NCI-H2081 (cell line): ENCODE measurements at regions not wholly inside any gene's neighbourhood (a gene's known extent, or its start where the extent isn't known, plus 50 kb on each side); places are given as distances from the start of the nearest gene placed in this dataset.
"Not testable (repeated sequence)": the region's sequence is repeated elsewhere in the genome, so short reads cannot be mapped to it uniquely, and the experiment has no call there.

ENCODE experiments used
- DNase-seq, 2 experiments: peaks; one replicate each; lab custom pipeline; 2025; lab: John Stamatoyannopoulos, UW

DNA sequence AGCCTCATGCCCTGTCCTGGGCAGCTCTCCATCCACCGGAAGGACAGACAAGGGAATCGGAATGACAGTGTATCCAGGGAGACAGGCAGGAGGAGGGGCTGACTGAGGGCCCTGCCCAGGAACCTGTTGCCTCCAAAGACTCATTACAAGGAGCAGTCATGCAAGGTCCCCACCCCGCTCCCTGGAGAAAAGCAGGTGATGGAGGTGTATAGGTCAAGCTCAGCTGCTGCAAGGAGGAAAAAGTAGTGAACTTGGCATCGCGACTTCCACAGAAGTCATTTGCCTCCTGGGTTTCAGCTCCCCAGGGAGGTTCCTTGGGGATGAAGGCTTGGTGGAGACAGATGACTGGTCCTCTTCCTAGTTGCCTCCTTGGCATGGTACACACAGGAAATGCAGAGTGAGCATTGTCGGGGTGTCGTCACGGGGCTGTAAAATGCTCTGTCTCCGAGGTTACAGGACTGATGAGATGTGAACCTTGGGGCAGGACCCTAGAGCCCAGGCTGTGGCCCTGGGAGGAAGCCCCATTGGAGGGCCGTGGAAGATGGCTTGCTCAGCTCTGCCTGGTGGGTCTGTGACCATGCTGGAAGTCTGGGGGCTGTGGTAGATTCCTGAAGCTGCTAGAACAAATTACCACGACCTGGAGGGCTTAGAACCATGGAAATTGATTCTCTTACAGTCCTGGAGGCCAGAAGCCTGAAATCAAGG is 219.6 kb upstream of the C1orf174 start:
- DNase-seq: no peak

DNA sequence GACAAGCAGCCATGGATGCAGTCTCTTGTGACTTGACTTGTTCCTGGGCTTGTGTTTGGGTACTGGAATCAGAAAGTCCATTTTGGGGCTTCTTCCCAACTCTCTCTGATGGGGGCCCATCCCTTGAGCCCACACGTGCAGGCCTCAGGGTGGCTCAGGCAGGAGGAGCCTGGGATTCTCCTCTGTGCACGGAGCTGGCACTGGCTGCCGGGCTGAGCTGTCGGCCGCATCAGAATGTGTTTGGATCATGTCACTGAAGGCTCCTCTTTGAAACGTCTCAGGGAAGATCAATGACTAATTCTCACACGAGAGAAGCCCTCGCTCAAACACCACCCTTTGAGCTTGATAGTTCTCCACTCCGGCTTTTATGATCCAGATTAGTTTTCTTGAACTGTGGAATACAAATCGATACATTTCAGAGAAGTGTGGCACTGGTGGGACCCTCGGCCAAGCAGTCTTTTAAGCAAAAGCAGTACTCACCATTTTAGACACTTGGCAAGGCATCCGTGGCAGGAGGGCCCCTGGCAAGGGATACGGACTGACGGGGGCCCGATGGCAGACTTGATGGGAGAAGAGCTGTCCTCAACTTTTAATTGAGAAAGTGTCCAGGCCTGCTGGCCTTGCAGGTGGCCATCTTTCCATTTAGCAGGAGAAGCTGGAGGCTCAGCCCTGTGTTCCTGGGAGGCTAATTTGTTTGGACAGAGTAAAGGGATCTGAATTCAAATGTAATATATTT is 220.7 kb upstream of the C1orf174 start:
- DNase-seq: no peak

DNA sequence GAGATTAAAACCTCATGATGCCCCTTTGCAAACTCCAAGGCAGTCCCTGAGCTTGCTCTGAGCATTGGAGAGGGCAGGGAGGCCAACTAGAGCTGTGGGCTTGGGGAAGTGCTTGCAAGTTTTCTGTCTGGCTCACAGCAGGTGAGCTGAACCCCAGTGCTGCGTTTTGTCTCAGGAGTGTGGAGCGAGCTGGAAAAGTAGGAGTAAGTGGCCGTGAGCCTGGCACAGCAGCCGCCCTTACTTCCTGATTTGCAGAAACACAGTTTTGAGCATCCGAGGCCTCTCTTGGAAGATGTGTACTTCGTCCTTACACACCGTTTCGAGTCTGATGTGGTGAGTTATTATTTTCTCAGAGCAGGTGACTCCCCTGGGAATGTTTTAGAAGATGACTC is 221.2 kb upstream of the C1orf174 start:
- DNase-seq: no peak

DNA sequence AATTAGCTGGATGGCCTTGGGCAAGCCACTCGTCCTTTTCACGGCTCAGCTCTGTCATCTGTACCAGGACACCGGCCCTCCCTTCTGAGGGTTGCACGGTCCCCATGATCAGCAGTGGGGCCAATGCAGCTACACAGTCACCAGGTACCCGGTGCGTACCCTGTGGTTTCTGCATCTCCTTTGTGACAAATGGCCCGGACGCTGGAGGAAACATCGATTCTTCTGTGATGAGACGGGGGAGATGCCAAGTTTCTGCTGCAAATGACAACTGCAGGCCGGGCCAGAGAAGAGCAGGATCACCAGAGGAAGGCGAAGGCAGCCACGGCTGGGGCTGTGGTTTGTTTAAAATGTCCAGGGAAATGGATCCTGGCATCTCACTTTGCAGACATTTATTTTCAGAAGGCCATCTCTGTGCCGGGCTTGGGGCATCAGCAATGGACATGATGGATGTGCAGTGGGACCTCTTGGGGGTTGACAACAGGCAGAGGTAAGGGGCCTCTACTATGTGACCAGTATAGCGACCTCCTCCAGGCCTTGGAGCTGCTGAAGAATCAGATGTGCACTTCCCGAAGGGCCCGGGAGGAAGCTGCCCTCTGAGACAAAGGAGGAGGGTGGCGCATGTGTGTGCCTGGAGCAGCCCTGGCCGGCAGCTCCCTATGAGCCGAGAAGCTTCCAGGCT is 221.9 kb upstream of the C1orf174 start:
- DNase-seq: no peak

DNA sequence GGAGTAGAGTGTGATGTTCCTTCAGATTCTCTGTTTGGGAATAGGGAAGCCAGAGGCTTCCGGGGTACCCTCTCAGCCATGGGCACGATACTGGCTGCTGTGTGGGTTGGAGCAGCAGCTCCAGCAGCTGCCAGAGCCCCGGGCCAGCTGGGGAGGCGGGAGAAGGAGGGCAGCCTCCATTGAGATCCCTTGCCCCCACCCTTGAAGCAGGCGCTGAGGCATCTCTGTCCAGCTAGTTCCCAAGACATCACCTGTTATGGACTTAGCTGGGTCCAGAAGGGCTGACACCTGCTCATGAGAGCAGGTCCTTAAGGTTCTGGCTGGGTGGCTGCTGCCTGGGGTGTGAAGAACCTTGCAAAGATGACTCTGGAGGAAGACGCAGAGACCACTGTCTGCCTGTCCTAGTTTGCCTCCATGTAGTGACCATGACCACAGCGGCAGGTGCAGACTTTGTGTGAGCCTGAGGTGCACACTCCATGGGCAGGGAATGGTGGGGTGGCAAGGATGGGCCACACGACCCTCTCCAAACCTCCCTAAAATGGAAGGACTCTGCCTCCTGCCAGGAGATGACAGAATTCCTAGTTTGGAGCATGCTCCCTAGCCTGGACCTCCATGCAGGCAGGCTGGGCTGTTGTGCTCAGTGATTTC is 222.6 kb upstream of the C1orf174 start:
- DNase-seq: no peak

DNA sequence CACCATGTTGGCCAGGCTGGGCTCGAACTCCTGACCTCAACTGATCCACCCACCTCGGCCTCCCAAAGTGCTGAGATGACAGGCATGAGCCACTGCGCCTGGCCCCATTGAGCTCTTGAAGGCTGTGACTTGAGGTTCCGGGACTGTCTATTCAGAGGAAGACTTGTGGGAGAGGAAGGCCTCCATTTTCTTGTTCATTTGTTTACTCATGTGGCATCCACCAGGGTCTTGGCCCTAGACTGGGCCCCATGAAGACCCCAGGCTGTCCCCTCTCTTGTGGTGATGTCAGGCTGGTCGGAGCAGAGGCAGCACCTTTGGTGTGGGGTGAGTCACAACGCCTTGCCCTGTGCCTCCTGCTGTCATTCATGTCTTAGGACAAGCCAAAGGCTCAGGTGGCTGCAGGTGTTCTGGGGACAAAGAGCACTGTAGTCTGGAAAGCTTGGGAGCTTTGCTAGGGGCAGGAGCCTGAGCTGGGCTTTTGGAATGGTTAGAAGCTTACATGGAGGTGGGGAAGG is 224.6 kb upstream of the C1orf174 start:
- no peak for DNase-seq

DNA sequence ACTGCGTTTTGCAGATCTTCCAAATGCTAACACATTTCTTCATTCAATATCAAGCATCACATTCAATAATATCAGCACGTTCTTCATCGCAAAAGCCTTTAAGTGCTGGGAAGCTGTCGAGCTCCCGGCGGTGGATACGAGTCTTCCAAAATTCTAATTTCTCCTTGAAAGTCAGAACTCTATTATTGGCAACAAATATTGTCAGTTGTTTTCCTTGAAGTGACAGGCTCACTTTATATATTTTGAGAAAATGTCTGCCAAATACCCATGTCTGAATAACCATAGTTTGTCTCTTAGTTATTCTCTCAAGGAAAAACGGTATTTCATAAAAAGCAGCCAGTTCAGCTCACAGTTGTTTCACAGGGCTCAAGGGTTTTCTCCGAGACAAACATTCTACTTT is 226.2 kb upstream of the C1orf174 start:
- no peak for DNase-seq

DNA sequence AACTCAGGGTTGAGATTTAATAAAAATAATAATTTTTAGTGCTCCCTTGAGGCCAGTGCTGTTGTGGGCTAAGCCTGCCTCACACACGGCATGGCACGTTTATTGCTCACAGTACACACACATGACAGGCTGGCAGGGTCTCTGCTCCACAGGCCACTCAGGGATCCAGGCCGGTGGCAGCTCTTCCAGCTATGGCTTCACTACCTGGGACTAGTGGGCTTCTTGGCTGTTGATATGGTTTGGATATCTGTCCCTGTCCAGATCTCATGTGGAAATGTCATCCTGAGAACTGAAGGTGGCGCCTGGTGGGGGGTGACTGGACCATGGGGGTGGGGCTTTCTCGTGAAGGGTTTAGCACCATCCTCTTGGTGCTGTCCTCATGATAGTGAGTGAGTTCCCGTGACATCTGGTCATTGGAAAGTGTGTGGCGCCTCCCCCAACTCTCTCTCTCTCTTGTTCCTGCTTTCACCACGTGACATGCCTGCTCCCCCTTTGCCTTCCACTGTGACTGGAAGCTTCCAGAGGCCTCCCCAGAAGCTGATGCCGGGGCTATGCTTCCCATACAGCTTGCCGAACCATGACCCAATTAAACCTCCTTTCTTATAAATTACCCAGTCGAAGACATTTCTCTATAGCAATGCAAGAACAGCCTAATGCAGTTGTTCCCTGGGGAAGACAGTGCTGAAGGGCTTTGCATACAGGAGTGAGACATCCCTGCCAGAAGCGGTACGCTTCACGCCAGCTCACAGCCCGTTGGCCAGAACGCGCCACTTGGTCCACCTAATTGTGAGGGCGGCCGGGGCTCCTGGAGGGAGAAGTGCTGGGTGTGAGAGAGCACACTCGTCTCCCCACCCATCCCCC is 226.9 kb upstream of the C1orf174 start:
- DNase-seq: no peak

DNA sequence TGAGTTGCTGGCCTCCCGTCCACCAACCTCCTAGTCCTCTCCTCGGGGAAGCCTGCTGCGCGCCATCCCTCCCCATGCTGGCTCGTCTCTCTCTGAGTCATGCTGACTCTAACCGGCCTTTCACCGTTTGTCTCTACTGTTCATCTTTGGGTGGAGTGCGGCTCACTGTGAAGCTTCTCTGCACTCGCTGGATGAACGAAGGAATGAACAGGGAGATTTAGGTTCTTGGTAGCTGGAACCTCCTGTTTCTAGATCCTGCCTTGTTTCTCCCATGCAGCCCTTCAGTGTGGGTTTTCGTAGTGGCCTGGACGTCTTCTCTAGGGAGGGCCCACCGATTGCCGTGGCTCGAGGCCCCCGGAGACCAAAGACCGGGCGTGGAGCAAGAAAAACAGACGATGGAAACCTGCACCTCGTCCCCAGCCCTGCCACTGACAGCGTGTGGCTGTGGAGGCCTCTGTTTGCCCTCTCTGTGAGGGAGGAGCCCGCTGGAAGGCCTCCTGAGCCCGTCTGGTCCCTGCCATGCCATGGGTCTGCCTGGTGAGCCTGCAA is 227.6 kb upstream of the C1orf174 start:
- no peak for DNase-seq

DNA sequence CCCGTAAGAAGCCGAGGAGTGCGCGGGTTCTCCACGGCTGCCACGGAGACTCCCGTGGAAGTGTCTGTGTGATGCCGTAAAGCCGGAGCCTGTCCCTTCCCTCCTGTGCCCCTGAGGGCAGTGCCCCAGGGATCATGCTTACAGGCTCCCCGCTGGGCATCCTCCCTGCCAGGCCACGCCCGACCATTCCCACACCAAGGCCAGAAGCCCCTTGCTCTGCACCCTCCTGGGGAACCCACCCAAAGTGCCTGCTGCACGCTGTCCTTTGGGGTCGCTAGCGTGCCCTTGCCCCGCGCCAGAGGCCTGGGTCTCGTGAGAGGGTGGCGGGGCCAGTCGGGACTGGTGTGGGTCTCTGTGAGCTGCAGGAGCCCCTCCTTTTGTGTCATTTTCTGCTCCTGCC is 228.5 kb upstream of the C1orf174 start:
- DNase-seq: no peak

DNA sequence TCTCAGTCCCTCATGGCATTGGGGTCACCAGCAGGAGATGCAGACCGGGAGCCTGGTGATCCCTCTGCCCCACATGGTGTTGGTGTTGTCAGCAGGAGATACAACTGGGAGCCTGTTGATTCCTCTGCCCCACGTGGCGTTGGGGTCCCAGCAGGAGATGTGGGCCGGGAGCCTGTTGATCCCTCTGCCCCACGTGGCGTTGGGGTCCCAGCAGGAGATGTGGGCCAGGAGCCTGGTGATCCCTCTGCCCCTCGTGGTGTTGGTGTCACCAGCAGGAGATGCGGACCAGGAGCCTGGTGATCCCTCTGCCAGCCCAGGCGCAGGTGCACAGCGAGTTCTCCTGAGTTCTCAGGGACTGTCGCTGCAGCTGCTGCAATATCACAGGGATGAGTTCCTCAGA is 229.6 kb upstream of the C1orf174 start:
- no peak for DNase-seq

DNA sequence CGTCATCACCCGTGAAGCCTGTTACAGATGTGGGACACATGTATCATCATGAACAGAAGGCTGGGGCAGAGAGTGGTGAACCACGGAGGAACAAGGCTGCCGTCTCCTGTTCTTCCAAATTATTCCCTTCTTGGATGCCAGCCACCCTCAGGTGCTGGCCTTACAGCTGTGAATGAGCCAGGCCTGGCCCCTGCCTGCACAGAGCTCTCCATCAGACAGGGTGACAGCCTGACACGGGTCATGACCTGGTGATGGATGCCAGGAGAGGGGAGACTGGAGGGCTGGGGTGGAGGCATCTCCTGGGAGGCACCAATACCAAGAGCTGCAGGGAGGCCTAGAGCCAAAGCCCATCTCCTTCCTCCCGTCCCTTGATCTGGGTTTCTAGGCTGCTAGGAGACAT is 230.0 kb upstream of the C1orf174 start:
- DNase-seq: no peak

DNA sequence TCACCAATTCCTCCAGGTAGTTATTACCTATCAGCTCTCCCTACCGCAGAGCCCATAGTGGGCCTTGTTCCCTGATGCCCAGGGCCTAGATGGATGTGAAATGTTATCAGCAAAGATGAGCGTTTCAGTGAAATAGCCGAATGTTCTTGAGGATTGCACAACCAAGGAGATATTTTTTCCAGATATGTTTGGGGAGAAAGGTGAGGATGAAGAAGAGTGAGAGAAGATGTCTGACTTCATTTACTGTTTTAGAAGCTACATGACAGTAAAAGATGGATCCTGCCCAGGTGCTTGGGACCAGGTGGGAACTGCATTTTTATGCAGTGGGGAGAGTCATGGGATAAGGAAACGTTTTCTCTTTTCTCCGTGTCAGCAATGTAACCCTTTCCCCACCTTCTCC is 231.7 kb upstream of the C1orf174 start:
- DNase-seq: no peak

DNA sequence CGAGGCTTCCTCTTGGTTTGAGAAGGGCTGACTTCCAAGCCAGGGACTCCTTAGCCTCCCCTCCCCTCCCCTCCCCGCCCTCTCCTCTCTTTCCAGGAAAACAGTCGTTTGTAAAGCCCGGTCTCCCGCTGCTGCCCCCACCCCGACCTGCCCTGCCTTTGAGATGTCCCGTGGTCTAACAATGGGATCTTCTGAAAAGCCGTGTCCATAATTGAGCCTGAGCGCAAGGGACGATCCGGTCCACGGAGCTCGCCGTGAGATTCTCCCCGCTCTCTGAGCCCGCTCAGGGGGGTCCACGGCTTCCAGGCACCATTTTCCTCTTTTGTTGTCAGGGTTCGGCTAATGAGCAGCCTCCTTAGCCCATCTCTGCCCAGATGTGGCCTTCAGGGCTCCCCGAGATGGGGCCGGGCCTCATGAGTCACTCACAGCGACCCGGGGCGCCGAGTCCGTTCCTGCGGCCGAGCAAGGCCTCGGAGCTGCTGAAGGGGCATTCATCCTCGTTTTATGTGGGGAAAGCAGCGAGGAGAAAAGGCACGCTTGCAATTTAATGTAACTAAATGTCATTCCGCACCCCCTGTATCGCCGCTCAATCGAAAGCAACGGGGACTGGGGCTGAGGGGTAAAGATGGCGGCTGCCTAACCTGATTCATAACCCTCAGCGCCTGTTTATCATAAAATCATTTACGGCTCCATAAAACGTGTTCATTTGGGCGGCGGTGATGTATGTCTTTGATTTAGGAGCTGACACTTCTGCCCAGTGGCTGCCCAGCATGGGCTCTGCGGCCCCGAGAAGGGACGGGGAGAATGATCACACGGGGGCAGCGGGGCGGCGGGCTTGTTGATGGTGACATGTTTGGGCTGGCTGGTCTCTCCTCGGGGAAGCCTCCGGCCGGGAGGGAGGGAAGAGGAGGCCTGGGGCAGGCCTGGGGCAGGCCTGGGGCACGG is 232.6 kb upstream of the C1orf174 start:
- no peak for DNase-seq

DNA sequence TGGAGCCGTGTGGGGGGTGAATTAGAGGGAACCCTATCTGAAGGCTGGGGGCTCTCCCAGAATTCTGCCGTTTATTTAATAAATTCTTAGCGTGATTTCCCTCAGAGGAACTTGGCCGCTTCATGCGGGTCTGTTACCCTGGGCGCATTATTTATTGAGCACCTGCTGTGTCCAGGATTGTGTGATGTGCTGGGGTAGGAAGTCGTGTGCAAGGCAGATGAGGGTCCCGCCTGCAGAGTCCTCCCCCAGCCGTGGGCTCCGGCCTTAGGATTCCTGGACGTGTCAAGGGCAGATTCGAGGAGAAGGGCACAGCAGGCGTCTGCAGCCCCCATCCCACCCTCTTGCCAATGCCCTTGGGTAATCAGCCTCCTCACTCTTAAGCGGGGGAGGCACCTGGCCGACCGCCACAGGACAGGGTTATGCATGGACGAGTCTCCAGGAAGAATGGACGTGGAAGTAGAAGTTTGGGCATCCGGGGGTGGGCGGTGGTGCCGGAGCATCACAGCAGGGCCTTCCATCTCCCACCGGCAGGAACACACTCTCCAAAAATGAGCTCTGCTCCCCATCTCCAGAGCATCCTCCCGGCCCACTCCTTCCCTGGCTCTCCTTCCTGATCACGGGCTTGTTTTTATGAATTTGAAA is 233.3 kb upstream of the C1orf174 start:
- no peak for DNase-seq

DNA sequence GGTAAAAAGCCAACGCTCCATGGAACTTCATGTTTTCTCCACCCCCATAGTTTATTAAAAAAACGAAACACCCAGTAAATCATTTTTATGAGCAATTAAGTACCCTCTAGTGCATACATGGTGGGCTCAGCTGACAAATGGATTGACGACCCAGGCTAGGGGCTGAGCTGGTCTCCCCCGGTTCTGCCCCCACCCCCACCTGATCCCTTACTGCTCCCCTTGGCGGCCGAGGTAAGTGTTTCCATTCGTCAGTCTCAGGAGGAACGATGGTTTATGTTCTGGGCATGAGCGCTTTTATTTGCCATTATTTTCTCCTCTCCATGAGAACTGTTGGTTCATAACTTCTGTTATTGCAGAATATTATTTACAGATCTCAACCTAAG is 233.9 kb upstream of the C1orf174 start:
- DNase-seq: no peak

DNA sequence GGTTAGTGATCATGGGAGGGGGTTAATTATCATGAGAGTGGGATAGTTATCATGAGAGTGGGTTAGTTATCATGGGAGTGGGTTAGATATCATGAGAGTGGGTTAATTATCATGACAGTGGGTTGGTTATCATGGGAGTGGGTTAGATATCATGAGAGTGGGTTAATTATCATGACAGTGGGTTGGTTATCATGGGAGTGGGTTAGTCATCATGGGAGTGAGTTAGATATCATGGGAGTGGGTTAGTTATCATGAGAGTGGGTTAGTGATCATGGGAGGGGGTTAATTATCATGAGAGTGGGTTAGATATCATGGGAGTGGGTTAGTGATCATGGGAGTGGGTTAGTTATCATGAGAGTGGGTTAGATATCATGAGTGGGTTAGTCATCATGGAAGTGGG is 235.8 kb upstream of the C1orf174 start:
- DNase-seq: not testable (repeated sequence)

DNA sequence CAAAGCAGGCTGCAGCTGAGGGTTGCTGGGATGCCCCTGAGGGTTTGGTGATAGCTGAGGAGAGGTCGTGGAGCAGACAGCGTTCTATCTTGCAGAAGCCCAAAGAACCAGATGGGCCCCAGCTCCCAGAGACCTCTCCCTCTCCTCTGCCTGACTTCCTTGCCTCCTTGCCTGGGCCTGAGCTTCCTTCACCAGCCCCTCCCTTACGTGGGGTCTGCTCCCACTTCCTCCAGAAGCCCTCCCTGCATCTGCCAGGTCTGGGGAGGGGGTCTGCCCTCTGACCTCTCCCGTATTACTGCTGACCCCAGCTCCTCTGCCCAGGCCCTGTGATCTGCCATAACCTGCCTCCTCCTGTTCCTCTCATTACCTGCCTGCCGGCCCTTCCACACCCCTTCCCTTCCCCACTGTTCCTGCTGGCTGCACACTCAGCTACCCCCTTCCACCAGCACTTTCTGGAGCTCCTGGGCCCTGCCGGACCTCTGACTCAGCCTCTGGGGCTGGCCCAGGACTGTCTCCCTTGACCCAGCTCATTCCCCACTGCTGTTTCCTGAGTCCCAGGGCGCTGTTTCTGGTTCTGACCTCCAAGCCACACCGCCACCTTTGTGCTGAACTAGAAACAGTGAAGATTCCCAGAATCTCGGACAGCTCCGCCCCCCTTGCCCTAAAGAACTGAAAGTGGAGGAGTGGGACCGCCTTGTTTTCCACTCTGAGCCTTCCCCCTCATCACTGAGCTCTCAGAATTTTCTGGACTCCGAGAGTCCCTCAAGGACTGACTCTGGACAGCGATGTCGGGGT is 237.7 kb upstream of the C1orf174 start:
- no peak for DNase-seq

DNA sequence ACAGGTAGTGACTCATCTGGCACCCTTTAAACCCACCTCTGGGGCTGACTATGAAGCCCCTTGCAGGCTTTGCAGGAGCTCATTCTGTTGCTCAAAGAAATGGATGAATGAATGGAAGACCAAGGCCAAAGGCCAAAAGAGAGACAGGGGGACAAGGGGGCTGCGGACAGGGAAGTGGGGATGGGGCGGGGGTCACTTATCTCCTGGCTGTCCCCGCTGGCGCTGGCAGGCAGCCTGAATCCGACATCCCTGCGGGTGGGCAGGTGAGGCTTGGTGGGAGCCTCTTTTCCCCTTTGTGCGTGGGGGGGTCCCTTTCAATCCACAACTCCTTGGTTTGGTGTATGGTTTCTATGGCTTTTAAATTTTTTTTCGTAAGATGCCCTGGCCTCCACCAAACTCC is 239.6 kb upstream of the C1orf174 start:
- DNase-seq: no peak
